Body of pancreas (tissue), 4 donors: ENCODE measurements at regions not wholly inside any gene's neighbourhood (a gene's known extent, or its start where the extent isn't known, plus 50 kb on each side); places are given as distances from the start of the nearest gene placed in this dataset.

Experiments used
- ATAC-seq: fragments of 150-250 bp; one replicate; pipeline ENCODE4 v1.9.1; 2016
- DNase-seq, 4 donors: peaks; one replicate each; pipeline ENCODE4 v3.0.0-alpha.2; 2019
- H3K27ac ChIP-seq, 4 donors: fragments of 200-600 bp; sonication (generic); 1 replicate in 3 of 4; 2 replicates in 1 of 4; pipeline versions ENCODE4 v1.5.1 to v1.6.1; 2016 to 2019; ENCODE audit warnings: mild to moderate bottlenecking in 1 of 4, mixed read lengths in 1 of 4, moderate library complexity in 1 of 4
- H3K27me3 ChIP-seq, 2 donors: fragments of 200-600 bp; sonication (generic); one replicate each; pipeline ENCODE4 v1.6.0; 2016; ENCODE audit warnings: mild to moderate bottlenecking in 1 of 2
- H3K36me3 ChIP-seq, 2 donors: fragments of 200-600 bp; sonication (generic); replicated peaks in 1 of 2; 2 replicates each; pipeline ENCODE4 v1.5.1; 2016; ENCODE audit warnings: low read depth in 2 of 2; ENCODE audit not compliant: insufficient read depth in 1 of 2
- H3K4me1 ChIP-seq: fragments of 200-600 bp; sonication (generic); one replicate; pipeline ENCODE4 v1.6.0; 2016
- H3K4me3 ChIP-seq, 2 donors: fragments of 200-600 bp; sonication (generic); 1 replicate in 1 of 2; 2 replicates in 1 of 2; pipeline ENCODE4 v1.5.1; 2016 to 2019
- H3K9me3 ChIP-seq, 3 donors: fragments of 200-600 bp; sonication (generic); 1 replicate in 2 of 3; 2 replicates in 1 of 3; pipeline ENCODE4 v1.5.1; 2016
- POLR2A ChIP-seq, 3 donors: fragments of 450-650 bp; IDR thresholded peaks; one replicate each; pipeline ENCODE4 v1.6.1; 2016; ENCODE audit warnings: antibody characterized with exemption in 3 of 3, mild to moderate bottlenecking in 2 of 3
- WGBS, 2 donors: methylation state at CpG; one replicate each; pipeline ENCODE4 v1.1.5; 2017; 5-methylcytosine and 5-hydroxymethylcytosine counted together
- intact Hi-C: fragments of 100-400 bp; cut with DNase I; formaldehyde crosslinking; loops from one replicate; pipeline ENCODE4 v1.15.1; 2023
- TF ChIP-seq, protein P1 (sequence below), 7 experiments: fragments of 450-650 bp in 4 of 7; fragments of 200-600 bp in 3 of 7; sonication (generic) in 3 of 7; IDR thresholded peaks; one replicate each; pipeline ENCODE4 v1.5.1; 2016 to 2019; ENCODE audit warnings: antibody characterized with exemption in 7 of 7

DNA sequence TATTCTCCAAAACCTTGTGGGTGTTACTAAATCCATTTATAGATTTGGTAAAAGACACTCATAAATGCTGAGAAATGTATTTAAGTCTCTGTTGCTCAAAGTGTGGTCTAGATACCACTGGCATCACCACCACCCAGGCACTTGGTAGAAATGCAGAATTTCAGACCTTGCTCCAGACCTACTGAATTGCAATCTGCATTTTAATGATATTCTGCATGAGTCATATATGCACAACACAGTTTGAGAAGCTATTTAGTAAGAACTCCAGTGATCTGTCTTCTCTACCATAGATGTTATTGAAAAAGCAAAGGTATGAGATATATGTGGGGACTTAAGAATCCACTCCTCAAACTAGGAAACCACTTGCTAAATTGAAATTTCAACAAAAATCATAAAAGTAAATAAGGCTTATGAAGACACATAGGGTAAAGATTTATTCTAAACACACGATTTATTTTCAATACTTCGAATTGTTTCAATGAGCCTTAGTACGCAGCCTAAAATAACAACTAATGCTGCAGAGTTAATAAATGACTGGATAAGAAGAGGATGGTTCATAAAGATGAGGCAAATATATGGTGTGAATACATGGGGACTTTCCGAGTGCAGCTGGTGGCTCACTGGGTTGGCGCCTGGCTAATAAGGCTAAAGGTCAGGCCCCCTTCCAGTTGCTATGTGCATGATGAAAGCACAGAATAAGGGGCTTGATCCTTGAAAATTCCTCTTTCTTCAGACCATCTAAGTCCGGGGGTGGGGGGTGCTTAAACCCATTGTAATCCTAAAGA, 813.3 kb downstream of the NR2F2 start:
- Histone ChIP-seq H3K27me3 (no peaks in the 10 kb centered on the region), H3K4me1 (no peaks in the 10 kb centered on the region), H3K9me3 (no peaks in the 10 kb centered on the region), H3K27ac (no peak overlapping the region), H3K4me3 (no peak overlapping the region), H3K36me3 (no peaks in the 10 kb centered on the region)
- intact Hi-C loops: no loop called here
- 64 to 65% methylated on average over 6 of the region's 6 CpGs for WGBS, 2 donors
- TF ChIP-seq, protein P1, sequence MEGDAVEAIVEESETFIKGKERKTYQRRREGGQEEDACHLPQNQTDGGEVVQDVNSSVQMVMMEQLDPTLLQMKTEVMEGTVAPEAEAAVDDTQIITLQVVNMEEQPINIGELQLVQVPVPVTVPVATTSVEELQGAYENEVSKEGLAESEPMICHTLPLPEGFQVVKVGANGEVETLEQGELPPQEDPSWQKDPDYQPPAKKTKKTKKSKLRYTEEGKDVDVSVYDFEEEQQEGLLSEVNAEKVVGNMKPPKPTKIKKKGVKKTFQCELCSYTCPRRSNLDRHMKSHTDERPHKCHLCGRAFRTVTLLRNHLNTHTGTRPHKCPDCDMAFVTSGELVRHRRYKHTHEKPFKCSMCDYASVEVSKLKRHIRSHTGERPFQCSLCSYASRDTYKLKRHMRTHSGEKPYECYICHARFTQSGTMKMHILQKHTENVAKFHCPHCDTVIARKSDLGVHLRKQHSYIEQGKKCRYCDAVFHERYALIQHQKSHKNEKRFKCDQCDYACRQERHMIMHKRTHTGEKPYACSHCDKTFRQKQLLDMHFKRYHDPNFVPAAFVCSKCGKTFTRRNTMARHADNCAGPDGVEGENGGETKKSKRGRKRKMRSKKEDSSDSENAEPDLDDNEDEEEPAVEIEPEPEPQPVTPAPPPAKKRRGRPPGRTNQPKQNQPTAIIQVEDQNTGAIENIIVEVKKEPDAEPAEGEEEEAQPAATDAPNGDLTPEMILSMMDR (IDR thresholded peaks at IDR 0.05): no peak
- no peak for TF ChIP-seq POLR2A (IDR thresholded peaks at IDR 0.05)
- DNase-seq: no peak
- no peak for ATAC-seq

DNA sequence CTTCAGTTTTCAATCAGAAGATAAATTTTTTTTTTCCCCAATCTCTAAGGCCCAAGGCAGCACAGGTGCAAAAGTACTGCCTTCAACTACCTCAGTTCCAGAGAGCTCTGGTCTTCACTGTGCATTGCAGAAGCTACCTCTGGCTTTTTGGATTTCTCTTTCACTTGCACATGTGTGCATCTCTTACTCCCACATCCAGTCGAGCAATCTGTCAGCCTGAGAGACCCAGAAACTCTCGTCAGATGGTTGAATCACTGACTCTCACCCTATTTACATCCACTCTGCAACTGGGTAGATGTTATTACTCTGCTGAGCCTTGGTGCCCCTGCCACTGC, 813.8 kb downstream of the NR2F2 start:
- Histone ChIP-seq H3K36me3 (no peaks in the 10 kb centered on the region), H3K9me3 (no peaks in the 10 kb centered on the region), H3K27ac (no peak overlapping the region), H3K27me3 (no peaks in the 10 kb centered on the region), H3K4me1 (no peaks in the 10 kb centered on the region), H3K4me3 (no peak overlapping the region)
- WGBS, 2 donors: 32 to 37% methylated on average over 2 of the region's 2 CpGs
- DNase-seq (no peak), ATAC-seq (no peak)
- intact Hi-C loops: no loop called here
- no peak for TF ChIP-seq POLR2A (IDR thresholded peaks at IDR 0.05)
- TF ChIP-seq, protein P1 (IDR thresholded peaks at IDR 0.05): no peak

DNA sequence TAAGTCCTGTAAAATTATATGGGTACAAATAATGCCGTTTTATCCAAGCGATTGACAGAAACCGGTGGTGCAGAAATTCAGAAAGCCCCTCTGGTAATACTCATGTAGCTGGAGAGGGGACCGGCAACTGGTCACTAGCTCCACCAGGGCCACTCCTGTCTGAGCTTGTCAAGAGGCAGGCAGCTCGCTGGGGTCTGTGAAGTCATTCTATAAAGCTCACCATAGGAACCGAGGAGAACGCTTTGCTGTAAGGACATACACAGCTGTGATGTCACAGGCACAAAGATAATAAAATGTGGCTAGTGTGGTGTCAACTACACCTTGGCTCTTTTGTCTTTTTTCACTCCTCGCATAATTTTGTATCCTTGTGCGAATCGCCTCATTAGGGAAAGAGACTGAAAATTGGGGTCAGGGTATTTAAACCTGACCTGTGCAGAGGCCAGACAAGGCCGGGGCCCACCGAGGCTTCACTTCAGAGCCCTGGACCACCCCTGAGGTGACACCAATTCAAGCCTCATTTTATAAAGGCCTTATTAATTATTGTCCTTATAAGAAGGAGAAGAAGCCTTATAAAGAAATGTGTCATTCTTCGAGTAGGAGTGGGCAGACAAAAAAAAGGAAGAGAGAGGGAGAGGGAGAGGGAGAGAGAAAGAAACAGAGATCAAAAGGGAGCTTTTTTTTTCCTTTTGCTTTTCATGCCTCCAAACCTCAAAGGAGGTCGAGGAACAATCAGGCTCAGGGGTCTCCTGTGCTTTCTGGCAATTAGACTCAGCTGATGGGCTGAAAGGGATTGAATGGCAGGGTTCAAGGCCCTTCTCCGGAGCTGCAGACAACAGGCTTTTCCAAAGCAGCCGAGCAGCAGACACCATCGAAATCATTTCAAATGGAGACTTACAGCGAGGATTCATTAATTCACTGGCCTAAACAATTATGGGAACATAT, 813.3 kb upstream of the ARRDC4 start:
- H3K9me3 ChIP-seq: no peaks in the 10 kb centered on the region
- no peak overlapping the region for H3K27ac ChIP-seq
- H3K4me3 ChIP-seq: no peak overlapping the region
- no peaks in the 10 kb centered on the region for H3K4me1 ChIP-seq
- WGBS, 2 donors: 67 to 68% methylated on average over 18 of the region's 18 CpGs
- no peaks in the 10 kb centered on the region for H3K27me3 ChIP-seq
- TF ChIP-seq POLR2A (IDR thresholded peaks at IDR 0.05): no peak
- TF ChIP-seq, protein P1 (IDR thresholded peaks at IDR 0.05): no peak
- ATAC-seq (no peak), DNase-seq (no peak)
- H3K36me3 ChIP-seq: no peaks in the 10 kb centered on the region
- intact Hi-C loops: no loop called here

DNA sequence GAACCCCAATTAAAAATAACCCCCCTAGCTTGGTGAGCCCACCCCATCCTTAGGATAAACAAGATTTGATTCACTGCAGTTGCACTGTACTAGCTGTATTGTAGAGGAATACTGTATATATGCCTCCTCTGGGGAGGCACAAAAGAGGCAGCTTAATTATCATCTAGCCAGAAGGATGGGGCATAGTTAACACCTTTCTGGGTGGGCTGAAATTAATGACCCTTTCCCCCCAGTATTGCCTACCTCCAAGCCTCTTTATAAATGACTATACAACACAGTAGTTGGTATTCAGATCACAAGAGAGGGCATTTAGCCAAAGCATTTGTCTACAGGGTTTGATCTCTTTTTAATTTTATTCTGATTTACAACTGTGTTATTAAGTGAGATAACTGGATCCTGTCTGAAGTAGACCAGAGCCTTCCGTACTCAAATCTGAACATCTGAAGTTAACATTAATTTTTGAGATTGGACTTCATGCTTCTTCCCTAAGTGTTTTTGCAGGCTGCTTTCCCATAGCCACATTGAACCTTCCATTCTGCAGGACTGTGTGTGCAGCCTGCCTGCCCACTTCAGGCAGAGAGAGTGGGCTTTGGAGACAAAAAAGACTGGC, 807.0 kb upstream of the ARRDC4 start:
- WGBS, 2 donors: 45 to 89% methylated on average over 1 of the region's 1 CpG
- ATAC-seq (no peak), DNase-seq (no peak)
- intact Hi-C loops: no loop called here
- Histone ChIP-seq H3K27me3 (no peaks in the 10 kb centered on the region), H3K9me3 (no peaks in the 10 kb centered on the region), H3K4me3 (no peak overlapping the region), H3K4me1 (no peaks in the 10 kb centered on the region), H3K27ac (no peak overlapping the region), H3K36me3 (no peaks in the 10 kb centered on the region)
- no peak for TF ChIP-seq POLR2A (IDR thresholded peaks at IDR 0.05)
- TF ChIP-seq, protein P1 (IDR thresholded peaks at IDR 0.05): no peak
